ENCODE measurements at regions not wholly inside any gene's neighbourhood (a gene's known extent, or its start where the extent isn't known, plus 50 kb on each side); places are given as distances from the start of the nearest gene placed in this dataset.

GRCh38 chr4:14100349-14100748 lies 472.8 kb upstream of the BOD1L1 start:
- no peak for TF ChIP-seq CTCF (conservative IDR thresholded peaks at IDR 0.05; ENCODE audit: low read depth in 2 of 2)
- TF ChIP-seq EZH2 (IDR thresholded peaks at IDR 0.05; ENCODE audit: low read depth, unreplicated experiment), result no peak
- no peak for TF ChIP-seq POLR2AphosphoS5 (IDR thresholded peaks at IDR 0.05; ENCODE audit: low read depth)
- no peak for TF ChIP-seq STAT1 (IDR thresholded peaks at IDR 0.05; ENCODE audit: unreplicated experiment)
- no peak for TF ChIP-seq CREB1 (CRISPR knock-in tag; IDR thresholded peaks at IDR 0.05; ENCODE audit: low read depth)
- no peak for TF ChIP-seq REST (IDR thresholded peaks at IDR 0.05; ENCODE audit: unreplicated experiment)
- TF ChIP-seq ZNF114 (CRISPR knock-in tag; IDR thresholded peaks at IDR 0.05), result no peak
- TF ChIP-seq EZH2phosphoT487 (IDR thresholded peaks at IDR 0.05; ENCODE audit: unreplicated experiment), result no peak

Data from GM23338 (cell line).